ENCODE measurements at regions not wholly inside any gene's neighbourhood (a gene's known extent, or its start where the extent isn't known, plus 50 kb on each side); places are given as distances from the start of the nearest gene placed in this dataset.

DNA sequence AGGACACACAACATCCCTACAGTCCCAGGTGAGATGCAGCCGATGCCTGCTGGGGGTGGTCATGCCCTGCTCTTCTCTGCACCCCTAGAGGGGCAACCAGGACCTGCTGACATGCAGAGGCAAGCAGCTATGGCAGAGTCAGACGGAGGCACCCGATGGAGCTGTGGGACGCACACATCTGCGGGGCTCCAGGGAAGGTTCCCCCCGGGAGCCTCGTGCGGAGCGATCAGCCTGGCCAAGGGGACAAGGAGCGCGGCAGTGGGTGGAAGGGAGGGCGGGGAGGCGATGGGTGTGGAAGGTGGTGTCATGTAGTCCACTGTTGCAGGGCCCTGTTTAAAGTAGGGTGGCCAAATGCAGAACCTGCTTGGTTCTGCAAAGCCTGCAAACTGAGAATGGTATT, 143.0 kb upstream of the AJAP1 start:
- no peaks in the 10 kb centered on the region for H3K27me3 ChIP-seq
- no peak for DNase-seq
- intact Hi-C loops (cut with DNase I; ENCODE audit: low total_unique reads) = no loop called here
- TF ChIP-seq, protein P1, sequence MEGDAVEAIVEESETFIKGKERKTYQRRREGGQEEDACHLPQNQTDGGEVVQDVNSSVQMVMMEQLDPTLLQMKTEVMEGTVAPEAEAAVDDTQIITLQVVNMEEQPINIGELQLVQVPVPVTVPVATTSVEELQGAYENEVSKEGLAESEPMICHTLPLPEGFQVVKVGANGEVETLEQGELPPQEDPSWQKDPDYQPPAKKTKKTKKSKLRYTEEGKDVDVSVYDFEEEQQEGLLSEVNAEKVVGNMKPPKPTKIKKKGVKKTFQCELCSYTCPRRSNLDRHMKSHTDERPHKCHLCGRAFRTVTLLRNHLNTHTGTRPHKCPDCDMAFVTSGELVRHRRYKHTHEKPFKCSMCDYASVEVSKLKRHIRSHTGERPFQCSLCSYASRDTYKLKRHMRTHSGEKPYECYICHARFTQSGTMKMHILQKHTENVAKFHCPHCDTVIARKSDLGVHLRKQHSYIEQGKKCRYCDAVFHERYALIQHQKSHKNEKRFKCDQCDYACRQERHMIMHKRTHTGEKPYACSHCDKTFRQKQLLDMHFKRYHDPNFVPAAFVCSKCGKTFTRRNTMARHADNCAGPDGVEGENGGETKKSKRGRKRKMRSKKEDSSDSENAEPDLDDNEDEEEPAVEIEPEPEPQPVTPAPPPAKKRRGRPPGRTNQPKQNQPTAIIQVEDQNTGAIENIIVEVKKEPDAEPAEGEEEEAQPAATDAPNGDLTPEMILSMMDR (IDR thresholded peaks at IDR 0.05) = no peak
- TF ChIP-seq POLR2A (IDR thresholded peaks at IDR 0.05) = no peak
- H3K4me1 ChIP-seq = no peaks in the 10 kb centered on the region
- no peak overlapping the region for H3K27ac ChIP-seq
- no peaks in the 10 kb centered on the region for H3K36me3 ChIP-seq
- H3K9me3 ChIP-seq = no peaks in the 10 kb centered on the region
- no peak overlapping the region for H3K4me3 ChIP-seq

DNA sequence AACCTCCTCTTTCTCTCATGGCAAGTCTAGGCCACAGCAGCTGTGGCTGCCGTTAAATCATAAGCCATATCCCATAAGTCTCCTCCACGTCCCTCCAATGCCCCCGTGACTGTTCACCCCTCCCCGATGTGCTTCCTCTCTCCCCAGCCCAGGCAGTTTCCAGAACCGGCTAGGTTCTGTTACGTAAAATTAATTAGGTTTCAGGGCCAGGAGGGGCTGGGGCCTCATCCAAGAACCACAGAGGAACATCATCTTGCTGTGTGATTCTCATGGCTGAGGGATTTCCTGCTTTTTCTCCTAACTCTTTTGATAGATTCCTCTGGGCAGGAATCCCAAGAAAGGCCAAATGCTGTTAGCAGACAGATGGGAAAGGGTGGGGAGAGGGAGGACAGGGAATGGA, 141.8 kb upstream of the AJAP1 start:
- no peak overlapping the region for H3K4me3 ChIP-seq
- TF ChIP-seq, protein P1 (IDR thresholded peaks at IDR 0.05) = no peak
- no peak for TF ChIP-seq POLR2A (IDR thresholded peaks at IDR 0.05)
- no peaks in the 10 kb centered on the region for H3K36me3 ChIP-seq
- no peaks in the 10 kb centered on the region for H3K4me1 ChIP-seq
- H3K9me3 ChIP-seq = no peaks in the 10 kb centered on the region
- intact Hi-C loops (cut with DNase I; ENCODE audit: low total_unique reads) = no loop called here
- DNase-seq = peak; percentile 53 to 68
- H3K27me3 ChIP-seq = no peaks in the 10 kb centered on the region
- peak overlapping the region; percentile 37 to 71 for H3K27ac ChIP-seq

DNA sequence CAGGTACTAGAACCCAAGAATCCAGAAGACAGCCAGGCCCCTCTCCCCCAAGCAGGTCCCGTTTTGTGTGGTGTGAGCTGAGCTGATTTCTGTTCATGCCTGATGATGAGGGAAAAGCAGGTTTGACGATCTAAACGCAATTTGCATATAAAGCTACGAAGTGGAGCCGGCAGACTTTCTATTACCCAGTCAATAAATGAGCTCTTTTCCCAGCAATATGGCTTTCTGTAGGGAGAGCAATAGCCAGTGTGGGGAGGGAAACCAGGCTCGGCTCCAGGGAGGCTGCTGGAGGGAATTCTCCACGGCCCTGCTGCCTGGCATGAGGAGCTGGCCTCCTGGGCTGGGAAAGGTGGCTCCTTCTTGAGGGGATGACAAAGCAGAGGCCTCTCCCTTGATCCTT, 140.7 kb upstream of the AJAP1 start:
- Histone ChIP-seq H3K9me3 (no peaks in the 10 kb centered on the region), H3K36me3 (no peaks in the 10 kb centered on the region), H3K4me1 (no peaks in the 10 kb centered on the region), H3K27me3 (no peaks in the 10 kb centered on the region), H3K27ac (peak overlapping the region in 1 of 2 donors; percentile 71), H3K4me3 (no peak overlapping the region)
- intact Hi-C loops (cut with DNase I; ENCODE audit: low total_unique reads) = no loop called here
- no peak for DNase-seq
- TF ChIP-seq, protein P1 (IDR thresholded peaks at IDR 0.05) = no peak
- TF ChIP-seq POLR2A (IDR thresholded peaks at IDR 0.05) = no peak

DNA sequence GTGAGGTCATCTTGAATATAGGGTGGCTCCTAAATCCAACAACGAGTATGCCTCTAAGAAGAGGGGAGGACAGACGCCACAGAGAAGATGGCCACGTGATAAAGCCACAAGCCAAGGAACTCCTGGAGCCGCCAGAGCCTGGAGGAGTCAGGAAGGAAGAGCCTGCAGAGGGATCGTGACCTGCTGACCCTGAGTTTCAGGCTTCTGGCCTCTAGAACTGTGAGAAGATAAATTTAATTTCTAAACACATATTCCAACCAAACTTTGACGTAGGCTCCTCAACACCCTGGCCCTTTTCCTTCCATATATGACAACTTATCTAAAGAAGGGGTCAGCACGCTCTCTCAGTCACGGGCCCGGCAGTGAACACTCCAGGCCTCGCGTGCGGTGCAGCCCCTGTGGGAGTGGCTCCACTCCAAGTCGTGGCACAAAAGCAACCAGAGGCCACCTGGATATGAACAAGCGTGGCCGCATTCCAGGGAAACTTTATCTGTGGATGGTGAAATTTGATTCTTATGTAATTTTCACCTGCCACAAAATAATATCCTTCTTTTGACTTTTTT, 138.6 kb upstream of the AJAP1 start:
- no peaks in the 10 kb centered on the region for H3K27me3 ChIP-seq
- H3K36me3 ChIP-seq = no peaks in the 10 kb centered on the region
- TF ChIP-seq, protein P1 (IDR thresholded peaks at IDR 0.05) = no peak
- no peak for TF ChIP-seq POLR2A (IDR thresholded peaks at IDR 0.05)
- no peaks in the 10 kb centered on the region for H3K9me3 ChIP-seq
- intact Hi-C loops (cut with DNase I; ENCODE audit: low total_unique reads) = no loop called here
- no peak overlapping the region for H3K4me3 ChIP-seq
- peak; percentile 22 to 46 for DNase-seq
- H3K4me1 ChIP-seq = no peaks in the 10 kb centered on the region
- H3K27ac ChIP-seq = no peak overlapping the region

DNA sequence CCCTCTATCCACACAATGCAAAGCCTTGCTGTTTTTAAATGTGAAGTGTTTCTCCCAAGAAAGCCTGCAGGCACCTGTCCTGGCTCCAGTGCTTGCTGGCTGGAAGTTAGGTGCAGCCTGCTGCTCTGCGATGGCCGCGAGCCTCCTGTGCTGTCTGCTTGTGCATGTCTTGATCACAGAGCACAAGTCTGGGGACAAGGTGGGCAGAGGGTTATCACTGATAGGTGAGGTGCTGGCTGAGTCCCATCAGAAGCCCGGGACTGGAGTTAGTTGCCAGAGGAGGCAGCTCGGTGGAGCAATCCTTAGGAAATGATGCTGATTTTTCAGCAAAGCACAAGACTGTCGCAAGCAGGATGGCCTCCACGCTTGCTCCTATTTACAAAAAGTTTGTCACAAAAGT, 137.8 kb upstream of the AJAP1 start:
- H3K9me3 ChIP-seq = no peaks in the 10 kb centered on the region
- no peak overlapping the region for H3K4me3 ChIP-seq
- no peaks in the 10 kb centered on the region for H3K36me3 ChIP-seq
- no peaks in the 10 kb centered on the region for H3K27me3 ChIP-seq
- TF ChIP-seq, protein P1 (IDR thresholded peaks at IDR 0.05) = no peak
- TF ChIP-seq POLR2A (IDR thresholded peaks at IDR 0.05) = no peak
- H3K4me1 ChIP-seq = no peaks in the 10 kb centered on the region
- no peak for DNase-seq
- H3K27ac ChIP-seq = no peak overlapping the region
- intact Hi-C loops (cut with DNase I; ENCODE audit: low total_unique reads) = no loop called here
